IMR-90 (cell line): ENCODE measurements at regions not wholly inside any gene's neighbourhood (a gene's known extent, or its start where the extent isn't known, plus 50 kb on each side); places are given as distances from the start of the nearest gene placed in this dataset.

Source experiments
- POLR2A ChIP-seq: IDR thresholded peaks from 2 replicates; pipeline ENCODE4 v1.6.1; 2012; ENCODE audit warnings: mild to moderate bottlenecking, low read depth, low read length
- TF ChIP-seq, protein P1 (sequence below): conservative IDR thresholded peaks from 2 replicates; pipeline ENCODE4 v1.5.1; 2012; ENCODE audit warnings: mild to moderate bottlenecking, low read depth, low read length, improper control_type of control experiment

DNA sequence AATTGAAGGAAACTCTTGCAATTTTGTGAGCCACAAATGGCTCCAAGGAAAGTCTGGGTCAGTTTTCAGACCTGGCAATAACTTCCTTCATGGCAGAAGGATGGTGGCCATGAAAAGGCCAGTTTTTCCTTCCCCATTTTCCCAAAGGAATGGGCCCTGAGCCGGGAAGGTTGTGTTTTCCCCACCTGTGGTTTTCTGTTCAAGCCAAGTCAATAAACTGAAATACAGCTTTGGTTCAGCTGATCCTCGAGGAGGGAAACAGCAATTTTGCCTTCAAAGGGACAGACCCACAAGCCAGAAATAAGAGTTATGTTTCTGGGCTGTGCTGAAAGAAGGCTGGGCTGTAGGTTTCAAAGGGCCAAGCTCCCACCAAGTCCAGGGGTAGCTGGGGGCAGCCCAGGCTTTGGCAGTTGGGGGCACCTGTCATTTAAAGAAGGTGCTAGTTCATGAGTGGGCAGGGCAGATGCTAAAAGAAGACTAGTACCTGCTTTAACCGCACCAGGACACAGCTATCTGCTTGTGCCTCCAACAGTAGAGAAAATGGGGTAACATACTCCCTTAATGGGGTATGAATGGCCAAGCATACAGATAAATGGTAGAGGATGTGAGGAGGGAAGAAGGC, 97.0 kb downstream of the TTC32 start:
- TF ChIP-seq, protein P1, sequence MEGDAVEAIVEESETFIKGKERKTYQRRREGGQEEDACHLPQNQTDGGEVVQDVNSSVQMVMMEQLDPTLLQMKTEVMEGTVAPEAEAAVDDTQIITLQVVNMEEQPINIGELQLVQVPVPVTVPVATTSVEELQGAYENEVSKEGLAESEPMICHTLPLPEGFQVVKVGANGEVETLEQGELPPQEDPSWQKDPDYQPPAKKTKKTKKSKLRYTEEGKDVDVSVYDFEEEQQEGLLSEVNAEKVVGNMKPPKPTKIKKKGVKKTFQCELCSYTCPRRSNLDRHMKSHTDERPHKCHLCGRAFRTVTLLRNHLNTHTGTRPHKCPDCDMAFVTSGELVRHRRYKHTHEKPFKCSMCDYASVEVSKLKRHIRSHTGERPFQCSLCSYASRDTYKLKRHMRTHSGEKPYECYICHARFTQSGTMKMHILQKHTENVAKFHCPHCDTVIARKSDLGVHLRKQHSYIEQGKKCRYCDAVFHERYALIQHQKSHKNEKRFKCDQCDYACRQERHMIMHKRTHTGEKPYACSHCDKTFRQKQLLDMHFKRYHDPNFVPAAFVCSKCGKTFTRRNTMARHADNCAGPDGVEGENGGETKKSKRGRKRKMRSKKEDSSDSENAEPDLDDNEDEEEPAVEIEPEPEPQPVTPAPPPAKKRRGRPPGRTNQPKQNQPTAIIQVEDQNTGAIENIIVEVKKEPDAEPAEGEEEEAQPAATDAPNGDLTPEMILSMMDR: no peak
- no peak for TF ChIP-seq POLR2A
